Loucy (cell line): ENCODE measurements at regions not wholly inside any gene's neighbourhood (a gene's known extent, or its start where the extent isn't known, plus 50 kb on each side); places are given as distances from the start of the nearest gene placed in this dataset.

Experiments used
- H2AFZ ChIP-seq: fragments of 200-600 bp; sonication (generic); 2 replicates; pipeline ENCODE4 v1.6.0; 2016; ENCODE audit warnings: antibody characterized with exemption, mild to moderate bottlenecking, low read length, moderate library complexity
- H3F3A ChIP-seq: fragments of 200-600 bp; 2 replicates; pipeline ENCODE4 v1.6.0; 2016; ENCODE audit warnings: antibody characterized with exemption, low read depth, mild to moderate bottlenecking
- H3K27me3 ChIP-seq: fragments of 200-600 bp; sonication (generic); 2 replicates; pipeline ENCODE4 v1.6.1; 2014; ENCODE audit warnings: low read length, mild to moderate bottlenecking; ENCODE audit not compliant: insufficient read depth, poor library complexity, severe bottlenecking
- H3K36me3 ChIP-seq: fragments of 200-600 bp; sonication (generic); 2 replicates; pipeline ENCODE4 v1.6.1; 2016; ENCODE audit warnings: low read length; ENCODE audit not compliant: insufficient read depth
- H3K4me1 ChIP-seq: fragments of 200-600 bp; sonication (generic); 2 replicates; pipeline ENCODE4 v1.5.1; 2014; ENCODE audit warnings: low read length, mild to moderate bottlenecking; ENCODE audit not compliant: insufficient read depth, poor library complexity, severe bottlenecking
- H3K4me2 ChIP-seq: fragments of 200-600 bp; sonication (generic); 2 replicates; pipeline ENCODE4 v1.6.0; 2014; ENCODE audit warnings: antibody characterized with exemption, low read length, low read depth, mild to moderate bottlenecking; ENCODE audit not compliant: poor library complexity, severe bottlenecking
- H3K4me3 ChIP-seq: fragments of 200-600 bp; sonication (generic); 2 replicates; pipeline ENCODE4 v1.5.1; 2014; ENCODE audit warnings: low read length, mild to moderate bottlenecking, mixed read lengths; ENCODE audit not compliant: poor library complexity, severe bottlenecking
- H3K79me2 ChIP-seq: fragments of 200-600 bp; sonication (generic); 2 replicates; pipeline ENCODE4 v1.6.1; 2014; ENCODE audit warnings: low read length; ENCODE audit not compliant: insufficient read depth
- H3K9ac ChIP-seq: fragments of 200-600 bp; sonication (generic); 2 replicates; pipeline ENCODE4 v1.6.0; 2014; ENCODE audit warnings: mild to moderate bottlenecking, low read depth, low read length, moderate library complexity; ENCODE audit not compliant: poor library complexity, severe bottlenecking
- H3K9me2 ChIP-seq: fragments of 200-600 bp; sonication (generic); replicated peaks from 2 replicates; pipeline ENCODE4 v1.6.1; 2016; ENCODE audit warnings: low read depth, low read length, mixed read lengths
- H3K9me3 ChIP-seq: fragments of 200-600 bp; sonication (generic); 2 replicates; pipeline ENCODE4 v1.6.1; 2014; ENCODE audit warnings: mild to moderate bottlenecking, antibody characterized with exemption, low read length, low read depth; ENCODE audit not compliant: insufficient read depth
- H4K20me1 ChIP-seq: fragments of 200-600 bp; sonication (generic); 2 replicates; pipeline ENCODE4 v1.6.0; 2014; ENCODE audit warnings: antibody characterized with exemption, low read length, mild to moderate bottlenecking; ENCODE audit not compliant: insufficient read depth, poor library complexity, severe bottlenecking
- EZH2phosphoT487 ChIP-seq: fragments of 200-600 bp; IDR thresholded peaks from 2 replicates; pipeline ENCODE4 v1.6.1; 2018; ENCODE audit warnings: antibody characterized with exemption, mild to moderate bottlenecking, moderate library complexity, borderline replicate concordance
- TF ChIP-seq, protein P1 (sequence below): fragments of 200-600 bp; sonication (generic); conservative IDR thresholded peaks from 2 replicates; pipeline ENCODE4 v1.5.1; 2014; ENCODE audit warnings: mild to moderate bottlenecking, antibody characterized with exemption, low read length

DNA sequence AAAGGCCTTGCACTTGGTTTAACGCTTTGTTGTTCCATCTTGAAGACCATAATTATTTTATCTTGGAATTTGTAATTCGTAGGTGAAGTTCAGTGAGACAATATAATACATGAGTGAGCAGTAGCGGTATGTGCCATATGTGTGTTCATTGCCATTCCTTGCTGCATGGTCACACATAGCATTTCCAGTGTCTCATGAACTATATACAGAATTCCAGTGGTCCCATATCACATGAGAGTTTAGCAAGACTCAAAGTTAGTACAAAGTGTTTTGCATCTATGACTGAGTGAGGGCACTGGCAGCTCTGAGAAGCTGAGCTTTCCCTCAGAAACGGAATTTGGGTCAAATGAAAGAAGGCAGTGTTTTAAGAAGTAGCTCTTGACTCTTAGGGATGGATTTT lies 359.8 kb downstream of the FOXG1 start:
- no peaks in the 10 kb centered on the region for H3K9me3 ChIP-seq
- H2AFZ ChIP-seq: no peak overlapping the region
- H3F3A ChIP-seq: no peaks in the 10 kb centered on the region

DNA sequence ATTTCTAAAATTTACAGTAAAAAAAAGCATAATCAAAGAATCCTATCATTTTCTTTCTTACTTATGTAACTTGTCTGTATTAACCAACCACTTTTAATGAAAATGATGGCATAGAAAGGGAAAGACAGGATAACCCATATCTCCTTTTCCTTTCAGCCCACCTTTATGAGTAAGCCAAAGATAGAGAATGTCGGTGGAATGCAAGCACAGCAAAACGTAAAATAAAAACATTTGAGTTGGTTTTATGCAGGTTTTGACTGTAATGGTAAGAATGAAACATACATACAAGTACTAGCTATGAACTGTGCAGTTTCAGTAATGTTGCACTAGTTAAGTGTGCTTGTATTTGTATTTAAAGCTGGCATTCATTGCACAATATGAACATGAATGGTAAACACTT lies 360.3 kb downstream of the FOXG1 start:
- Histone ChIP-seq H3K9me3 (no peaks in the 10 kb centered on the region), H3K4me2 (no peak overlapping the region), H3K9me2 (no peaks in the 10 kb centered on the region), H2AFZ (no peak overlapping the region), H3K36me3 (no peaks in the 10 kb centered on the region), H3K9ac (no peak overlapping the region), H3K27me3 (no peaks in the 10 kb centered on the region), H3K4me3 (no peak overlapping the region), H3K4me1 (no peaks in the 10 kb centered on the region), H3K79me2 (no peaks in the 10 kb centered on the region), H4K20me1 (no peaks in the 10 kb centered on the region), H3F3A (no peaks in the 10 kb centered on the region)
- TF ChIP-seq, protein P1, sequence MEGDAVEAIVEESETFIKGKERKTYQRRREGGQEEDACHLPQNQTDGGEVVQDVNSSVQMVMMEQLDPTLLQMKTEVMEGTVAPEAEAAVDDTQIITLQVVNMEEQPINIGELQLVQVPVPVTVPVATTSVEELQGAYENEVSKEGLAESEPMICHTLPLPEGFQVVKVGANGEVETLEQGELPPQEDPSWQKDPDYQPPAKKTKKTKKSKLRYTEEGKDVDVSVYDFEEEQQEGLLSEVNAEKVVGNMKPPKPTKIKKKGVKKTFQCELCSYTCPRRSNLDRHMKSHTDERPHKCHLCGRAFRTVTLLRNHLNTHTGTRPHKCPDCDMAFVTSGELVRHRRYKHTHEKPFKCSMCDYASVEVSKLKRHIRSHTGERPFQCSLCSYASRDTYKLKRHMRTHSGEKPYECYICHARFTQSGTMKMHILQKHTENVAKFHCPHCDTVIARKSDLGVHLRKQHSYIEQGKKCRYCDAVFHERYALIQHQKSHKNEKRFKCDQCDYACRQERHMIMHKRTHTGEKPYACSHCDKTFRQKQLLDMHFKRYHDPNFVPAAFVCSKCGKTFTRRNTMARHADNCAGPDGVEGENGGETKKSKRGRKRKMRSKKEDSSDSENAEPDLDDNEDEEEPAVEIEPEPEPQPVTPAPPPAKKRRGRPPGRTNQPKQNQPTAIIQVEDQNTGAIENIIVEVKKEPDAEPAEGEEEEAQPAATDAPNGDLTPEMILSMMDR: no peak
- no peak for TF ChIP-seq EZH2phosphoT487

More for the DNA sequence above, 359.8 kb downstream of the FOXG1 start:
- H3K9me2 ChIP-seq: no peaks in the 10 kb centered on the region
- H3K4me2 ChIP-seq: no peak overlapping the region
- H4K20me1 ChIP-seq: no peaks in the 10 kb centered on the region
- no peak overlapping the region for H3K4me3 ChIP-seq
- no peaks in the 10 kb centered on the region for H3K4me1 ChIP-seq
- no peaks in the 10 kb centered on the region for H3K79me2 ChIP-seq
- H3K9ac ChIP-seq: no peak overlapping the region
- H3K27me3 ChIP-seq: no peaks in the 10 kb centered on the region
- no peaks in the 10 kb centered on the region for H3K36me3 ChIP-seq
- TF ChIP-seq EZH2phosphoT487: no peak
- TF ChIP-seq, protein P1: no peak

DNA sequence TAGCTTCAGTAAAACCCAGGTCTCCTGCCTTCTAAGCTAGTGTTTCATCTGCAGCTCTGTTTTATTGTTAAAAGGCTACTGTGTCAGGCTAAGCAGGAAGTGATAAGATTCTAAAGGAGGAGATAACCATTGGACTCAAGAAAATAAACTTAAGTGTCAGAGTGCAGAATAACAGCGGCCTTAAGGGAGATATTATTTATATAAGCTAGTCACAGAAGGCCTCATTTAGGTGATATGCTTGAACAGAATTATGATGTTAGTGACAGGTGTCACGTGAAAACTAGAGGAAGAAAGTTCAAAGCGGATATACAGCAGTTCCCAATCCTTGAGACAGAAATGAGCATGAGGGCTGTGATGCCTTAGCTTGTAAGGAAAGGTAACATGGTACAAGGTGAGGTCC lies 373.4 kb downstream of the FOXG1 start:
- Histone ChIP-seq H3K79me2 (no peaks in the 10 kb centered on the region), H3K27me3 (no peaks in the 10 kb centered on the region), H2AFZ (no peak overlapping the region), H3K9ac (no peak overlapping the region), H3K4me3 (no peak overlapping the region), H3K4me1 (no peaks in the 10 kb centered on the region), H3K36me3 (no peaks in the 10 kb centered on the region), H3K4me2 (no peak overlapping the region), H4K20me1 (no peaks in the 10 kb centered on the region), H3K9me2 (no peaks in the 10 kb centered on the region), H3K9me3 (no peaks in the 10 kb centered on the region), H3F3A (no peaks in the 10 kb centered on the region)
- TF ChIP-seq, protein P1: no peak
- TF ChIP-seq EZH2phosphoT487: no peak
